Endodermal cell (in vitro differentiated cells): ENCODE measurements at regions not wholly inside any gene's neighbourhood (a gene's known extent, or its start where the extent isn't known, plus 50 kb on each side); places are given as distances from the start of the nearest gene placed in this dataset.
"Not testable (repeated sequence)": the region's sequence is repeated elsewhere in the genome, so short reads cannot be mapped to it uniquely, and the experiment has no call there.

ENCODE experiments used
- DNase-seq: peaks from one replicate; pipeline ENCODE4 v3.0.0-alpha.2; 2017
- H3K27ac ChIP-seq: 2 replicates; pipeline ENCODE4 v1.5.1; 2013; ENCODE audit warnings: mild to moderate bottlenecking, low read depth, low read length, moderate library complexity
- H3K27me3 ChIP-seq: 2 replicates; pipeline ENCODE4 v1.6.1; 2013; ENCODE audit warnings: mild to moderate bottlenecking, low read length, moderate library complexity; ENCODE audit not compliant: insufficient read depth, control insufficient read depth, poor library complexity, severe bottlenecking
- H3K36me3 ChIP-seq: 2 replicates; pipeline ENCODE4 v1.7.0; 2013; ENCODE audit warnings: mild to moderate bottlenecking, low read length, moderate library complexity; ENCODE audit not compliant: control insufficient read depth, insufficient read depth
- H3K4me1 ChIP-seq: one replicate; pipeline ENCODE4 v1.7.0; 2013; ENCODE audit warnings: low read length; ENCODE audit not compliant: control insufficient read depth, insufficient read depth
- H3K4me3 ChIP-seq: 2 replicates; pipeline ENCODE4 v1.5.1; 2013; ENCODE audit warnings: mild to moderate bottlenecking, low read length, moderate library complexity
- H3K9ac ChIP-seq: 2 replicates; pipeline ENCODE4 v1.6.1; 2013; ENCODE audit warnings: mild to moderate bottlenecking, low read length, moderate library complexity; ENCODE audit not compliant: poor library complexity, severe bottlenecking; ENCODE audit errors: extremely low read depth
- H3K9me3 ChIP-seq: 2 replicates; pipeline ENCODE4 v1.6.1; 2013; ENCODE audit warnings: mild to moderate bottlenecking, low read length, moderate library complexity; ENCODE audit not compliant: control insufficient read depth
- H3K27ac Mint-ChIP-seq: 2 replicates; pipeline ENCODE4 v1.8.0; 2020; ENCODE audit warnings: mixed read lengths
- H3K27me3 Mint-ChIP-seq: 2 replicates; pipeline ENCODE4 v1.8.0; 2021; ENCODE audit warnings: mild to moderate bottlenecking, mixed read lengths; ENCODE audit not compliant: insufficient read depth
- H3K36me3 Mint-ChIP-seq: 2 replicates; pipeline ENCODE4 v1.8.0; 2020; ENCODE audit warnings: low read depth, mixed read lengths
- H3K4me1 Mint-ChIP-seq: 2 replicates; pipeline ENCODE4 v1.8.0; 2020; ENCODE audit warnings: mixed read lengths
- H3K4me3 Mint-ChIP-seq: 2 replicates; pipeline ENCODE4 v1.8.0; 2020; ENCODE audit warnings: mild to moderate bottlenecking, moderate library complexity, mixed read lengths
- H3K9me3 Mint-ChIP-seq: 2 replicates; pipeline ENCODE4 v1.8.0; 2020; ENCODE audit warnings: mild to moderate bottlenecking, mixed read lengths
- CTCF ChIP-seq: fragments of 200-600 bp; sonication (generic); conservative IDR thresholded peaks from 2 replicates; pipeline ENCODE4 v1.5.0; 2021; ENCODE audit warnings: antibody characterized with exemption, mild to moderate bottlenecking
- WGBS, 2 experiments: methylation state at CpG; one replicate each; pipeline versions ENCODE4 v1.1.5 to v1.1.7; 2013; ENCODE audit warnings: missing lambda C conversion rate in 2 of 2, mixed read lengths in 1 of 2; ENCODE audit not compliant: insufficient coverage in 1 of 2, insufficient read length in 1 of 2; 5-methylcytosine and 5-hydroxymethylcytosine counted together

- 77 to 94% methylated on average over 1 of the region's 1 CpG for WGBS, 2 experiments
- no peaks in the 10 kb centered on the region for H3K4me1 Mint-ChIP-seq
Observed at GRCh38 chr15:28459279-28459678, 73.5 kb downstream of the GOLGA8G start.

GRCh38 chr15:28457396-28457932 is 75.3 kb downstream of the GOLGA8G start:
- not testable (repeated sequence) for H3K4me1 Mint-ChIP-seq, H3K4me3 Mint-ChIP-seq, H3K27ac Mint-ChIP-seq, H3K9me3 ChIP-seq, H3K36me3 ChIP-seq, H3K27me3 ChIP-seq, H3K4me3 ChIP-seq, H3K9ac ChIP-seq, H3K27ac ChIP-seq, H3K4me1 ChIP-seq, H3K36me3 Mint-ChIP-seq
- DNase-seq, result peak; percentile 44
- peaks cover 14% of the 10 kb centered on the region for H3K9me3 Mint-ChIP-seq
- WGBS, 2 experiments, result 94 to 95% methylated on average over 32 of the region's 32 CpGs
- peaks cover 15% of the 10 kb centered on the region for H3K27me3 Mint-ChIP-seq
- peak; percentile 15 for TF ChIP-seq CTCF

More at GRCh38 chr15:28459279-28459678, 73.5 kb downstream of the GOLGA8G start:
- no peaks in the 10 kb centered on the region for H3K36me3 Mint-ChIP-seq
- no peak for TF ChIP-seq CTCF
- no peak overlapping the region for H3K9ac ChIP-seq
- DNase-seq, result no peak
- no peaks in the 10 kb centered on the region for H3K9me3 ChIP-seq
- peaks cover 15% of the 10 kb centered on the region for H3K27me3 Mint-ChIP-seq
- H3K4me3 Mint-ChIP-seq, result no peak overlapping the region
- H3K27ac Mint-ChIP-seq, result no peak overlapping the region
- H3K27ac ChIP-seq, result no peak overlapping the region
- no peak overlapping the region for H3K4me3 ChIP-seq
- H3K9me3 Mint-ChIP-seq, result peaks cover 19% of the 10 kb centered on the region
- H3K4me1 ChIP-seq, result no peaks in the 10 kb centered on the region
- peaks cover 5% of the 10 kb centered on the region for H3K27me3 ChIP-seq
- H3K36me3 ChIP-seq, result no peaks in the 10 kb centered on the region

- Histone ChIP-seq H3K4me1 (no peaks in the 10 kb centered on the region), H3K27ac (no peak overlapping the region), H3K27me3 (peaks cover 5% of the 10 kb centered on the region), H3K9me3 (no peaks in the 10 kb centered on the region), H3K9ac (no peak overlapping the region), H3K4me3 (no peak overlapping the region), H3K36me3 (no peaks in the 10 kb centered on the region)
- no peak overlapping the region for H3K27ac Mint-ChIP-seq
- TF ChIP-seq CTCF, result no peak
- H3K4me1 Mint-ChIP-seq, result no peaks in the 10 kb centered on the region
- peaks cover 14% of the 10 kb centered on the region for H3K9me3 Mint-ChIP-seq
- peak; percentile 62 for DNase-seq
- no peaks in the 10 kb centered on the region for H3K36me3 Mint-ChIP-seq
- H3K4me3 Mint-ChIP-seq, result no peak overlapping the region
- peaks cover 15% of the 10 kb centered on the region for H3K27me3 Mint-ChIP-seq
- WGBS, 2 experiments, result 83 to 87% methylated on average over 22 to 30 of the region's 30 CpGs
Observed at GRCh38 chr15:28456476-28457395, 76.0 kb downstream of the GOLGA8G start.

- peaks cover 15% of the 10 kb centered on the region for H3K27me3 Mint-ChIP-seq
- H3K27me3 ChIP-seq, H3K9me3 ChIP-seq, H3K36me3 Mint-ChIP-seq, H3K27ac ChIP-seq, H3K27ac Mint-ChIP-seq, H3K4me3 ChIP-seq, H3K4me1 Mint-ChIP-seq, H3K4me1 ChIP-seq, H3K9ac ChIP-seq, H3K36me3 ChIP-seq: not testable (repeated sequence)
- DNase-seq, result peak; percentile 45
- peaks cover 14% of the 10 kb centered on the region for H3K9me3 Mint-ChIP-seq
- 88 to 94% methylated on average over 20 to 22 of the region's 28 CpGs for WGBS, 2 experiments
- H3K4me3 Mint-ChIP-seq, result peak overlapping the region; percentile 37
Observed at GRCh38 chr15:28455537-28456475, 77.0 kb downstream of the GOLGA8G start.
